ENCODE measurements at regions not wholly inside any gene's neighbourhood (a gene's known extent, or its start where the extent isn't known, plus 50 kb on each side); places are given as distances from the start of the nearest gene placed in this dataset.

- Histone ChIP-seq H3K27ac (ENCODE audit: low read depth, low read length) (no peak overlapping the region), H4K20me1 (ENCODE audit: insufficient read depth, low read length) (no peaks in the 10 kb centered on the region), H3K9me3 (ENCODE audit: low read depth, low read length) (no peaks in the 10 kb centered on the region), H3K79me2 (ENCODE audit: insufficient read depth, low read length) (no peaks in the 10 kb centered on the region), H2AFZ (ENCODE audit: low read length) (no peak overlapping the region), H3K27me3 (ENCODE audit: insufficient read depth, low read length) (no peaks in the 10 kb centered on the region), H3K4me1 (ENCODE audit: insufficient read depth, low read length) (no peaks in the 10 kb centered on the region), H3K4me3 (ENCODE audit: insufficient read depth, low read length) (no peak overlapping the region), H3K36me3 (ENCODE audit: insufficient read depth, low read length) (no peaks in the 10 kb centered on the region), H3K4me2 (ENCODE audit: insufficient read depth, low read length) (no peak overlapping the region)
- no peak for DNase-seq (ENCODE audit: insufficient read length, low spot score, missing footprints)
- no peak for TF ChIP-seq CTCF (IDR thresholded peaks at IDR 0.05; ENCODE audit: extremely low read depth, low read depth, low read length)
Measured at GRCh38 chrX:141975839-141976238, 72.1 kb downstream of the MAGEC1 start.

GRCh38 chrX:141969706-141970105 lies 66.0 kb downstream of the MAGEC1 start:
- Histone ChIP-seq H3K27me3 (ENCODE audit: insufficient read depth, low read length) (no peaks in the 10 kb centered on the region), H4K20me1 (ENCODE audit: insufficient read depth, low read length) (no peaks in the 10 kb centered on the region), H3K4me2 (ENCODE audit: insufficient read depth, low read length) (no peak overlapping the region), H2AFZ (ENCODE audit: low read length) (no peak overlapping the region), H3K4me1 (ENCODE audit: insufficient read depth, low read length) (no peaks in the 10 kb centered on the region), H3K27ac (ENCODE audit: low read depth, low read length) (no peak overlapping the region), H3K9me3 (ENCODE audit: low read depth, low read length) (no peaks in the 10 kb centered on the region), H3K4me3 (ENCODE audit: insufficient read depth, low read length) (no peak overlapping the region), H3K79me2 (ENCODE audit: insufficient read depth, low read length) (no peaks in the 10 kb centered on the region), H3K36me3 (ENCODE audit: insufficient read depth, low read length) (no peaks in the 10 kb centered on the region)
- no peak for DNase-seq (ENCODE audit: insufficient read length, low spot score, missing footprints)
- no peak for TF ChIP-seq CTCF (IDR thresholded peaks at IDR 0.05; ENCODE audit: extremely low read depth, low read depth, low read length)

- no peak overlapping the region for H3K4me2 ChIP-seq (ENCODE audit: insufficient read depth, low read length)
- H3K79me2 ChIP-seq (ENCODE audit: insufficient read depth, low read length), result no peaks in the 10 kb centered on the region
- H3K4me1 ChIP-seq (ENCODE audit: insufficient read depth, low read length), result no peaks in the 10 kb centered on the region
- no peaks in the 10 kb centered on the region for H4K20me1 ChIP-seq (ENCODE audit: insufficient read depth, low read length)
- H3K36me3 ChIP-seq (ENCODE audit: insufficient read depth, low read length), result no peaks in the 10 kb centered on the region
- H3K9me3 ChIP-seq (ENCODE audit: low read depth, low read length), result no peaks in the 10 kb centered on the region
- no peak for TF ChIP-seq CTCF (IDR thresholded peaks at IDR 0.05; ENCODE audit: extremely low read depth, low read depth, low read length)
- no peak overlapping the region for H3K27ac ChIP-seq (ENCODE audit: low read depth, low read length)
- DNase-seq (ENCODE audit: insufficient read length, low spot score, missing footprints), result no peak
- no peak overlapping the region for H2AFZ ChIP-seq (ENCODE audit: low read length)
- no peaks in the 10 kb centered on the region for H3K27me3 ChIP-seq (ENCODE audit: insufficient read depth, low read length)
- H3K4me3 ChIP-seq (ENCODE audit: insufficient read depth, low read length), result no peak overlapping the region
Measured at GRCh38 chrX:141960578-141960977, 56.9 kb downstream of the MAGEC1 start.
